Transverse colon (tissue), 4 donors: ENCODE measurements at regions not wholly inside any gene's neighbourhood (a gene's known extent, or its start where the extent isn't known, plus 50 kb on each side); places are given as distances from the start of the nearest gene placed in this dataset.

ENCODE experiments used
- CTCF ChIP-seq, 5 experiments: fragments of 200-600 bp in 3 of 5; fragments of 450-650 bp in 2 of 5; sonication (generic) in 3 of 5; IDR thresholded peaks; 1 replicate in 2 of 5; 2 replicates in 3 of 5; pipeline ENCODE4 v1.5.1; 2016 to 2017; ENCODE audit warnings: antibody characterized with exemption in 5 of 5, inconsistent platforms in 3 of 5, mild to moderate bottlenecking in 2 of 5, moderate library complexity in 1 of 5
- EP300 ChIP-seq: sonication (generic); formaldehyde crosslinking; IDR thresholded peaks from one replicate; pipeline ENCODE4 v1.6.1; 2017; ENCODE audit warnings: antibody characterized with exemption, low read depth
- POLR2AphosphoS5 ChIP-seq, 3 donors: sonication (generic); formaldehyde crosslinking; IDR thresholded peaks; one replicate each; pipeline ENCODE4 v1.6.1; 2016; ENCODE audit warnings: antibody characterized with exemption in 3 of 3

- TF ChIP-seq CTCF (IDR thresholded peaks at IDR 0.05) (no peak), EP300 (no peak), POLR2AphosphoS5 (IDR thresholded peaks at IDR 0.05) (no peak)
Observed at GRCh38 chrX:97907791-97908190, 1024.1 kb downstream of the RPA4 start.
